ENCODE measurements at regions not wholly inside any gene's neighbourhood (a gene's known extent, or its start where the extent isn't known, plus 50 kb on each side); places are given as distances from the start of the nearest gene placed in this dataset.

GRCh38 chr1:68373173-68373572 lies 76.6 kb downstream of the RPE65 start:
- TF ChIP-seq, protein P1, sequence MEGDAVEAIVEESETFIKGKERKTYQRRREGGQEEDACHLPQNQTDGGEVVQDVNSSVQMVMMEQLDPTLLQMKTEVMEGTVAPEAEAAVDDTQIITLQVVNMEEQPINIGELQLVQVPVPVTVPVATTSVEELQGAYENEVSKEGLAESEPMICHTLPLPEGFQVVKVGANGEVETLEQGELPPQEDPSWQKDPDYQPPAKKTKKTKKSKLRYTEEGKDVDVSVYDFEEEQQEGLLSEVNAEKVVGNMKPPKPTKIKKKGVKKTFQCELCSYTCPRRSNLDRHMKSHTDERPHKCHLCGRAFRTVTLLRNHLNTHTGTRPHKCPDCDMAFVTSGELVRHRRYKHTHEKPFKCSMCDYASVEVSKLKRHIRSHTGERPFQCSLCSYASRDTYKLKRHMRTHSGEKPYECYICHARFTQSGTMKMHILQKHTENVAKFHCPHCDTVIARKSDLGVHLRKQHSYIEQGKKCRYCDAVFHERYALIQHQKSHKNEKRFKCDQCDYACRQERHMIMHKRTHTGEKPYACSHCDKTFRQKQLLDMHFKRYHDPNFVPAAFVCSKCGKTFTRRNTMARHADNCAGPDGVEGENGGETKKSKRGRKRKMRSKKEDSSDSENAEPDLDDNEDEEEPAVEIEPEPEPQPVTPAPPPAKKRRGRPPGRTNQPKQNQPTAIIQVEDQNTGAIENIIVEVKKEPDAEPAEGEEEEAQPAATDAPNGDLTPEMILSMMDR (IDR thresholded peaks at IDR 0.05): no peak
- TF ChIP-seq POLR2A (IDR thresholded peaks at IDR 0.05): no peak

Measured in ovary (tissue), 3 donors.